ENCODE measurements at regions not wholly inside any gene's neighbourhood (a gene's known extent, or its start where the extent isn't known, plus 50 kb on each side); places are given as distances from the start of the nearest gene placed in this dataset.

GRCh38 chr4:4627111-4627510 is 85.3 kb upstream of the STX18 start:
- no peak for DNase-seq

DNA sequence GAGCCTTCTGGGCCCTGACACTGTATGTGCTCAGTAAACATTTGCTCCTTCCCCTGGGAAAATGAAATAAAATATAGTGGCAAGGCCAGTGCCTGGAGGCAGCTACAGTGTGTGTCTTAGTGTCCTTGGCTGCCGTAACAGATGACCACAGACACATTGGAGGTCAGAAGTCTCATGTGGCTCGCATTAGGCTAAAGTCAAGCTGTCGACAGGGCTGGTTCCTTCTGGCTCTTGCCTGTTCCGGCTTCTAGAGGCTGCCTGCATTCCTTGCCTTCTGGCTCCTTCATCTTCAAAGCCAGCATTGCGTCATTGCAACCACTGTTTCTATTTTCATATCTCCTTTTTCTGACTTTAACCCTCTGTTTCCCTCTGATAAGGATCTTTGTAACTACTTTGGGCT is 83.6 kb upstream of the STX18 start:
- no peak for DNase-seq

GRCh38 chr4:4624276-4624897 is 82.5 kb upstream of the STX18 start:
- no peak for DNase-seq

DNA sequence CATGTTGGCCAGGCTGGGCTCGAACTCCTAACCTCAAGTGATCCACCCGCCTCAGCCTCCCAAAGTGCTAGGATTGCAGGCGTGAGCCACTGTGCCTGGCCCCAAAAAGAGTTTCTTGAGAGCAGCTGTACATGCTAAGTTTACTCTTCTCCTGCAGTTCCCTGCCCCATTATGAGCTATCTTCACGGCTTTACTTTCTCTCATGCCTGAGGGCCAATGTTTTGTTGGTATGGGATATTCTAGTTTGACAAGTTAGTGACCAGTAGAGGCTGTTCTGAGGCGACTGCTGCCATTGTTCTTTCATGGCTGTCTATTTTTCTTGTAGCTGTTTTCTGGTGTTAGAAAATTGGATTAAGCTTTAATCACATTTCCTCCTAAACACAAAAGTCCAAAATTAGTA is 78.0 kb upstream of the STX18 start:
- DNase-seq, result no peak

DNA sequence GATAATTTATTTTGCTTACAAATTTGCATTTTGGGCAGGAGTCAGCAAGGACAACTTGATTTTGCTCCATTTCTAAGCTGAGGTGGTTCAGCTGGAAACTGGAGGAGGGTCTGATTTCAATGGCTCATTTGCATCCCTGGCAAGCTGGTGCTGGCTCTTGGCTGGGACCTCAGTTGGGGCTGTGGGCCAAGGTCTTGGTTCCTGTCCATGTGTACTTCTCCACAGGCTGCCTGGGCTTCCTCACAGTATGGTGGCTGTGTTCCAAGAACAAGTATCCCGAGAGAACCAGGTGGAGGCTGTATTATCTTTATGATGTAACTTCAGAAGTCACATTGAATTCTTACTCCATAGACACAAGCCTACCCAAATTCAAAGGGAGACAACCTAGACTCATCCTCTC is 77.0 kb upstream of the STX18 start:
- DNase-seq, result no peak

DNA sequence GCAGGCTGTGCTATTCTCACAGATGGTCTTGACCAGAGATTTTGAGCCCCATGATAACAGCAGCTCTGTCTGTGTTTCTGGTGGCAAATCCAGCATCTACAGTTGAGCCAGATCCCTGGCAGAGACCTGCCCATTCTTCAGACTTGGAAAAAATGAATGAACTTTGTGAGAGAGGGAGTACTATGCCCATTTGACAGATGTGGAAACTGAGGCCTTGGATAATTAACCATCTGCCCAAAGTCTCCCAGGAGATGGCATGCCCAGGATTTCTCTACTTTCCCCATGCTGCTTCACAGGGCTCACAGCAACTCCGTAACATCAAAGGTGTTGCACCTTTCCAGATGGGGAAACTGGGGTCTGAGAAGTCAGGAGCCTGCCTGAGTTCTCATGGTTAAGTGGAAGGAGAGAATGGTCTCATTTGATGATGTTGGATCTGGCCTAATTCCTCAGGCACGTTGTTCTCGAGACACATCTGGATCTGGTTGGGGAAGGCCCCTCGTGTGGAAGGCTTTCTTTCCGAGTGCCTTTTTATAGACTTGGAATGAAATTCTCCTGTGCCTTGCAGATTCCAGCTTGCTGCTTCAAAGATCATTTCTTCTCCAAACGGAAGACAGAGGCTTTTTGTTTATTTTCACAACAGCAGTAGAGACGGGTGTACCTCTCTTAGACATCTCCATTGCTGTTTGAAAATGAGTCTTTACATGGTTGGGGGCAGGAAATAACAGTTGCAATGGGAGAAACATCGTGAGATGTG is 73.3 kb upstream of the STX18 start:
- no peak for DNase-seq

GRCh38 chr4:4613641-4614286 is 71.9 kb upstream of the STX18 start:
- DNase-seq, result no peak

GRCh38 chr4:4613126-4613465 is 71.2 kb upstream of the STX18 start:
- no peak for DNase-seq

DNA sequence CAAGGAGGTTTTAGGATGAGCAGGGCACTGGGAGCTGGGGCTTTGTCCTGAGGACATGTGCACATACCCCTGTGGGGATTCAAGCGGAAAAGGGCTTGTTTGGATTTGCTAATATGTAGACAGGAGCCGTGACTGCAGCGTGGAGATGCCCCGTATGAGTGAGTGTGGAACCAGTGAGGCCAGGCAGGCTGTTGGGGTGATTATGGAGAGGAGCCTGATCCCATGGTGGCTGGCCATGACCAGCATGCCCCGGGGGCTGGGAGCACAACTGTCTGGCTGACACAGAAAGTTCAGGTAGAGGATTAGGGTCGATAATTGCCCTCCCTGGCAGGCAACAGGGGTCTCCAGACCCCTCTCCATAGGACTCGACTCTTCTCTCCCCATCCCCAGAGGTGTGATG is 68.8 kb upstream of the STX18 start:
- DNase-seq, result no peak

DNA sequence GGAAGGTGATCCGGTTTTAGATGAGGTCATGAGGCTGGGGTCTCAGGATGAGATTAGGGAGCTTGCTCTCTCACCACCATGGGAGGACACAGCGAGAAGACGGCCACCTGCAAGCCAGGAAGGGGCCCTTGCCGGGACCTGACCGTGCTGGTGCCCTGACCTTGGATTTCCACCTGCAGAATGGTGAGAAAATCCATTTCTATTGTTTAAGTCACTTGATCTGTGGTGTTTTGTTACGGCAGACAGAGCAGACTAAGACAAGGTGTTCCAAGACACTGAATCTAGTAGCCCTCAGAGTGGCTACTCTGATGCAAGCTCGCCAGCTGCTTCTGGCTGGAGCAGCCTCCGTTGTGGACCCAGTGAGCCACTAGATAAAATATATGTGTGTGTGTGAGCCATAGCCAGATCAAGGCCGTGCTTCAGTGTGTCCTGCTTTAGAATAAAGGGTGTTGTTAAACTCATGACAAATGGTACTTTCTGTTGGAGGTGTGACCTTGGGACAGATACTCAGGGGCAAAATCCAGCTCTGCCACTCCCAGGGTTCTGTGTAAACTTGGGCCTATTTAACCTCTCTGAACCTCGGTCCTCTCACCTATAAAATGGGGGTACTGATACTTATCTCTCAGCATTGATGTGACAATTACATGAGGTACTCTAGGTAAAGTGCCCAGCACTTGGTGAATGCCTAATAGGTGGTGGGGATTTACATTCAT is 67.9 kb upstream of the STX18 start:
- no peak for DNase-seq

DNA sequence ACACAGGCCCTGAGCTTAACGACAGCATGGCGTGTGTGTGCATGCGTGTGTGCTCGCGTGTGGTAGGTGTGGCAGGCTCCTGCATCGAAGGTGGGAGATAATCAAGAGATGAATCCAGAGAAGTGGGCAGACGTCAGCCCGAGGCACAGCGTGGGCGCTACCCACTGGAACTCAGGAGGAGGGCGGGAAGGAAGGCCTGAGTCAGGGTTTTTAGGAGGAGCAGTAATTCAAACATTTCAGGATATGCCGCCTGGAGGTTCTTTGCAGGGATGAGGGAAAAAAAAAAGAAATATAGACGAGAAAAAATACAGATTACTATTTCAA is 66.3 kb upstream of the STX18 start:
- DNase-seq, result no peak

GRCh38 chr4:4607336-4608213 is 65.7 kb upstream of the STX18 start:
- DNase-seq, result no peak

DNA sequence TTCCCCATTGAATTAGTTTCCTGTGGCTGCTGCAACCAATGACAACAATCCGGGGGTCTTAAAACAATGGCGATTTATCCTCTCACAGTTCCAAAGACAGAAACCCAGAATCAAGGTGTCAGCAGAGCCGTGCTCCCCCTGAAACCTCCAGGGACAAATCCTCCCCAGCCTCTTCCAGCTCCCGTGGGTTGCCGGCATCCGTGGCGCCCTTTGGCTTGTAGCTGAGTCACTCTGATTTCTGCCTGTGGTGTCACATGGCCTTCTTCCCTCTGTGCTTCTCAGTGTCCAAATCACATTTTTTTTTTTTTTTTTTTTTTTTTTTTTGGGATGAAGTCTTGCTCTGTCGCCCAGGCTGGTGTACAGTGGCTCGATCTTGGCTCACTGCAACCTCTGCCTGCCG is 64.5 kb upstream of the STX18 start:
- no peak for DNase-seq

- DNase-seq, result no peak
Measured at GRCh38 chr4:4605849-4606248, 64.0 kb upstream of the STX18 start.

- DNase-seq, result no peak
Measured at GRCh38 chr4:4603592-4603991, 61.7 kb upstream of the STX18 start.

- no peak for DNase-seq
Measured at GRCh38 chr4:4603067-4603466, 61.2 kb upstream of the STX18 start.

- no peak for DNase-seq
Measured at GRCh38 chr4:4602468-4602867, 60.6 kb upstream of the STX18 start.

GRCh38 chr4:4601803-4602369 is 60.0 kb upstream of the STX18 start:
- DNase-seq, result no peak

- DNase-seq, result no peak
Measured at GRCh38 chr4:4599481-4600275, 57.8 kb upstream of the STX18 start.

- no peak for DNase-seq
Measured at GRCh38 chr4:4598851-4599411, 57.1 kb upstream of the STX18 start.

GRCh38 chr4:4596720-4597119 is 54.9 kb upstream of the STX18 start:
- DNase-seq, result no peak

All from T-helper 2 cell (primary cell).